ENCODE measurements at regions not wholly inside any gene's neighbourhood (a gene's known extent, or its start where the extent isn't known, plus 50 kb on each side); places are given as distances from the start of the nearest gene placed in this dataset.

DNA sequence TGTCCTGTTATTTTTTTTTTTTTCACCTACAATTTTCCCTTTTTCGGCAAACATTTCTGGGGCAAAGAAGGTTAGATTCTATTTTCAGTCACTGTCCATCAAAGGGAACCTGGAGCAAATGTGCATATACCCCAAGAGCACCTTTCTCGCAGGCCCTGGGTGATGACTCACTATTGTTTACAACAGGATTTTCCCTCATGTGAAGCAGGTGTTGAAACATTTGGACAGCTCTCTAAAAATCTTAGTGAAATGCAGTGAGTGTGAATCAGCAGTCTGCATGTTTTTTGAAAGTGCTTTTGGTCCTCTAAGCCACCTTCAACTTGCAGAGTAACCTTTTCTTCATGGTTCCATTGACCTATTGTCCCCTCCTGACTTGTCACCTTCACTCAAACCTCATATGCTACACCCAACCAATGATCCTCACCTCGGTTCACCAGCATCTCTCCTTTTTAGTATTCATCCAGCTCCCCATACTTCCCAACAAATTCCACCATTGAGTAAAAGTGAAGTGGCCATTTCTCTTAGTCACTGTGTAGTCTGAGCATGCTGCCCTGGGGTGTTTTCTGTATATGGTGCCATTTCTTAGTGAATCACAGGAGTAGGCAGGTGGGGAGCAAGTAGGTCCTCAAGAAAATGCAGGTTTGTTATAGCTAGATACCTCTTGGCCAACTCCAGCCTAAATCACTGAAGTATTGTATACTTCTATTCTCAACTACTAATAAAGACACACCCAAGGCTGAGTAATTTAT lies 260.2 kb downstream of the BMP4 start:
- Histone ChIP-seq H3K27ac (ENCODE audit: low read length) (no peak overlapping the region), H3K9me2 (replicated peaks; ENCODE audit: low read length) (no peaks in the 10 kb centered on the region), H3K4me1 (ENCODE audit: insufficient read depth, low read length) (0 out of 2 replicates have a peak, but pooled peaks cover 4% of the 10 kb centered on the region), H3F3A (ENCODE audit: low read length, unreplicated experiment) (no peaks in the 10 kb centered on the region), H3K9me3 (ENCODE audit: low read length) (no peaks in the 10 kb centered on the region), H3K9ac (ENCODE audit: low read length) (no peak overlapping the region), H4K20me1 (ENCODE audit: low read length) (no peaks in the 10 kb centered on the region), H3K4me3 (ENCODE audit: low read length) (no peak overlapping the region), H3K4me2 (ENCODE audit: low read length) (no peak overlapping the region), H3K36me3 (ENCODE audit: low read depth, low read length) (no peaks in the 10 kb centered on the region), H3K27me3 (ENCODE audit: low read length) (no peaks in the 10 kb centered on the region; the same call in 1 of the 2 replicates), H2AFZ (ENCODE audit: low read length) (no peak overlapping the region), H3K79me2 (ENCODE audit: low read length) (no peaks in the 10 kb centered on the region)
- intact Hi-C loops (cut with micrococcal nuclease): no loop called here
- CTCF ChIA-PET: no interaction called here
- DNase-seq: peak; percentile 55
- POLR2A ChIA-PET (ENCODE audit: unreplicated experiment): no interaction called here
- BruUV-seq (replicated peaks): no TSS peak
- no peak for TF ChIP-seq EZH2phosphoT487 (IDR thresholded peaks at IDR 0.05; ENCODE audit: borderline replicate concordance, low read length)
- TF ChIP-seq, protein P1, sequence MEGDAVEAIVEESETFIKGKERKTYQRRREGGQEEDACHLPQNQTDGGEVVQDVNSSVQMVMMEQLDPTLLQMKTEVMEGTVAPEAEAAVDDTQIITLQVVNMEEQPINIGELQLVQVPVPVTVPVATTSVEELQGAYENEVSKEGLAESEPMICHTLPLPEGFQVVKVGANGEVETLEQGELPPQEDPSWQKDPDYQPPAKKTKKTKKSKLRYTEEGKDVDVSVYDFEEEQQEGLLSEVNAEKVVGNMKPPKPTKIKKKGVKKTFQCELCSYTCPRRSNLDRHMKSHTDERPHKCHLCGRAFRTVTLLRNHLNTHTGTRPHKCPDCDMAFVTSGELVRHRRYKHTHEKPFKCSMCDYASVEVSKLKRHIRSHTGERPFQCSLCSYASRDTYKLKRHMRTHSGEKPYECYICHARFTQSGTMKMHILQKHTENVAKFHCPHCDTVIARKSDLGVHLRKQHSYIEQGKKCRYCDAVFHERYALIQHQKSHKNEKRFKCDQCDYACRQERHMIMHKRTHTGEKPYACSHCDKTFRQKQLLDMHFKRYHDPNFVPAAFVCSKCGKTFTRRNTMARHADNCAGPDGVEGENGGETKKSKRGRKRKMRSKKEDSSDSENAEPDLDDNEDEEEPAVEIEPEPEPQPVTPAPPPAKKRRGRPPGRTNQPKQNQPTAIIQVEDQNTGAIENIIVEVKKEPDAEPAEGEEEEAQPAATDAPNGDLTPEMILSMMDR (conservative IDR thresholded peaks at IDR 0.05; ENCODE audit: low read depth, low read length): no peak
- TF ChIP-seq EZH2 (IDR thresholded peaks at IDR 0.05; ENCODE audit: low read length, unreplicated experiment): no peak
- peak; percentile 81 for ATAC-seq

DNA sequence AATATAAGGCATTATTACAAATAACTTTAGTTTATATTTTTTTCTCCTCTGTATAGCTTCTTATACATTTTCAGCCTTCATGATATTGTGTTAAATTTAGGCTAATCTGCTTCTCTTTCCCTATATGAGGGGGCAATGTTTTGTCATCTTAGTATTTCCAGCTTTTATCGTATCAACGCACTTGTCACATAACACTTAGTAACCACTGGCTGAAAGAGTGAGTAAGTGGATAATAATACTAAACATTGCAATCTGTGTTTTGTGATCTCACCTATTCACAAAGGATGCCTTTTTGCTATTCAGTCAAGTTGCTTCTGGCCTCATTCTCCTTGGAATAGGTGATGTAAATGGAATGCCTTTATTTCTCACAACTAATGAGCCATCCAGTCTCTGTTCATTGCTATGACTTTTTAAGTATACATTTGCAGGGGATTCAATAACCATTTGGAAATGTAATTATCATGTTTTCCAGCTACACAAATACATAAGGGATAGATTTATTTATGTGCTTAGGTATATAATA lies 260.9 kb downstream of the BMP4 start:
- ChIA-PET POLR2A (ENCODE audit: unreplicated experiment) (no interaction called here), CTCF (no interaction called here)
- H3F3A ChIP-seq (ENCODE audit: low read length, unreplicated experiment): no peaks in the 10 kb centered on the region
- H3K27ac ChIP-seq (ENCODE audit: low read length): no peak overlapping the region
- H3K4me3 ChIP-seq (ENCODE audit: low read length): no peak overlapping the region
- H3K9ac ChIP-seq (ENCODE audit: low read length): no peak overlapping the region
- no peaks in the 10 kb centered on the region for H3K36me3 ChIP-seq (ENCODE audit: low read depth, low read length)
- H3K4me2 ChIP-seq (ENCODE audit: low read length): no peak overlapping the region
- H3K79me2 ChIP-seq (ENCODE audit: low read length): no peaks in the 10 kb centered on the region
- no peaks in the 10 kb centered on the region for H3K9me2 ChIP-seq (replicated peaks; ENCODE audit: low read length)
- ATAC-seq: no peak
- TF ChIP-seq, protein P1 (conservative IDR thresholded peaks at IDR 0.05; ENCODE audit: low read depth, low read length): no peak
- no peak for TF ChIP-seq EZH2phosphoT487 (IDR thresholded peaks at IDR 0.05; ENCODE audit: borderline replicate concordance, low read length)
- no peak for TF ChIP-seq EZH2 (IDR thresholded peaks at IDR 0.05; ENCODE audit: low read length, unreplicated experiment)
- H3K9me3 ChIP-seq (ENCODE audit: low read length): no peaks in the 10 kb centered on the region
- intact Hi-C loops (cut with micrococcal nuclease): no loop called here
- 0 out of 2 replicates have a peak, but pooled peaks cover 4% of the 10 kb centered on the region for H3K4me1 ChIP-seq (ENCODE audit: insufficient read depth, low read length)
- no peak for DNase-seq
- no peaks in the 10 kb centered on the region for H4K20me1 ChIP-seq (ENCODE audit: low read length)
- H2AFZ ChIP-seq (ENCODE audit: low read length): no peak overlapping the region
- H3K27me3 ChIP-seq (ENCODE audit: low read length): no peaks in the 10 kb centered on the region
- BruUV-seq (replicated peaks): no TSS peak

DNA sequence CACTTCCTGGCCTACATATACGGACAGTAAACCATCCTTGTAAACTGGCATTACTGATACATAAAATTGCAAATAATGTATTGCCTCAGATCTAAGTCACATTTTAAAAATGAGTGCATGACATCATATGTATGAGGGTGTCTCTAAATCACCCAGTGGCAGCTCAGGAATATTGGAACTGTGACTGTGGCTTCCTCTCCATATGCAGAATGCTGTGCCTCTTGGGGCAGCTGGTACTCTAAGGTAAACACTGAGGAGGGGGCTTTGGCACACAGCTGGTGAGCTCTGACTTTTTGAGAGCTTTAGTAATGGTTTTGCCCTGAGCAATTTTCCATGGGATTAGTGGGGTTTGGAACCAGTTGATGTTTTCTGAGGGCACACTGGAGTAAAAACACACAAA lies 263.7 kb downstream of the BMP4 start:
- DNase-seq (no peak), ATAC-seq (no peak)
- intact Hi-C loops (cut with micrococcal nuclease): no loop called here
- H3K79me2 ChIP-seq (ENCODE audit: low read length): no peaks in the 10 kb centered on the region
- no peak overlapping the region for H3K4me3 ChIP-seq (ENCODE audit: low read length)
- no peaks in the 10 kb centered on the region for H3F3A ChIP-seq (ENCODE audit: low read length, unreplicated experiment)
- H3K36me3 ChIP-seq (ENCODE audit: low read depth, low read length): no peaks in the 10 kb centered on the region
- TF ChIP-seq EZH2phosphoT487 (IDR thresholded peaks at IDR 0.05; ENCODE audit: borderline replicate concordance, low read length) (no peak), EZH2 (IDR thresholded peaks at IDR 0.05; ENCODE audit: low read length, unreplicated experiment) (no peak)
- TF ChIP-seq, protein P1 (conservative IDR thresholded peaks at IDR 0.05; ENCODE audit: low read depth, low read length): no peak
- H2AFZ ChIP-seq (ENCODE audit: low read length): no peak overlapping the region
- ChIA-PET CTCF (no interaction called here), POLR2A (ENCODE audit: unreplicated experiment) (interaction anchor here (0.6 kb wide), 1 partner anchor 18 kb away, joined by 4 read pairs; no protein-coding TSS in a partner anchor)
- H3K9me2 ChIP-seq (replicated peaks; ENCODE audit: low read length): no peaks in the 10 kb centered on the region
- H3K27me3 ChIP-seq (ENCODE audit: low read length): no peaks in the 10 kb centered on the region
- H3K9ac ChIP-seq (ENCODE audit: low read length): no peak overlapping the region
- no peaks in the 10 kb centered on the region for H4K20me1 ChIP-seq (ENCODE audit: low read length)
- no TSS peak for BruUV-seq (replicated peaks)
- no peak overlapping the region for H3K4me2 ChIP-seq (ENCODE audit: low read length)
- no peak overlapping the region for H3K27ac ChIP-seq (ENCODE audit: low read length)
- H3K9me3 ChIP-seq (ENCODE audit: low read length): no peaks in the 10 kb centered on the region
- 0 out of 2 replicates have a peak, but pooled peaks cover 4% of the 10 kb centered on the region for H3K4me1 ChIP-seq (ENCODE audit: insufficient read depth, low read length)

Data from PC-3 (cell line).